GM21619 (cell line): ENCODE measurements at regions not wholly inside any gene's neighbourhood (a gene's known extent, or its start where the extent isn't known, plus 50 kb on each side); places are given as distances from the start of the nearest gene placed in this dataset.

Source experiments
- ATAC-seq: cut with Tn5 transposase; IDR thresholded peaks from one replicate; pipeline ENCODE4 v1.9.1; 2021; ENCODE audit not compliant: unreplicated experiment

GRCh38 chr11:97110376-97110775, 720.6 kb downstream of the JRKL start:
- no peak for ATAC-seq

- no peak for ATAC-seq
Measured at GRCh38 chr11:97111559-97111958, 721.7 kb downstream of the JRKL start.

GRCh38 chr11:97118614-97119200, 728.9 kb downstream of the JRKL start:
- ATAC-seq: no peak

GRCh38 chr11:97123237-97123636, 733.4 kb downstream of the JRKL start:
- ATAC-seq: no peak

GRCh38 chr11:97136067-97136466, 746.3 kb downstream of the JRKL start:
- ATAC-seq: no peak

GRCh38 chr11:97140885-97141494, 751.2 kb downstream of the JRKL start:
- no peak for ATAC-seq

GRCh38 chr11:97143463-97143862, 753.6 kb downstream of the JRKL start:
- no peak for ATAC-seq

- ATAC-seq: no peak
Measured at GRCh38 chr11:97149741-97150140, 759.9 kb downstream of the JRKL start.

- ATAC-seq: no peak
Measured at GRCh38 chr11:97157221-97157740, 767.5 kb downstream of the JRKL start.

- no peak for ATAC-seq
Measured at GRCh38 chr11:97158243-97158642, 768.4 kb downstream of the JRKL start.

GRCh38 chr11:97163631-97164191, 773.9 kb downstream of the JRKL start:
- ATAC-seq: no peak

GRCh38 chr11:97201743-97202612, 812.2 kb downstream of the JRKL start:
- no peak for ATAC-seq

GRCh38 chr11:97202613-97203292, 812.9 kb downstream of the JRKL start:
- no peak for ATAC-seq

GRCh38 chr11:97218011-97218410, 828.2 kb downstream of the JRKL start:
- ATAC-seq: no peak

- no peak for ATAC-seq
Measured at GRCh38 chr11:97223647-97224046, 833.8 kb downstream of the JRKL start.

- no peak for ATAC-seq
Measured at GRCh38 chr11:97224396-97224795, 834.6 kb downstream of the JRKL start.

GRCh38 chr11:97225794-97226193, 836.0 kb downstream of the JRKL start:
- ATAC-seq: no peak

- ATAC-seq: no peak
Measured at GRCh38 chr11:97229936-97230335, 840.1 kb downstream of the JRKL start.

- no peak for ATAC-seq
Measured at GRCh38 chr11:97231231-97231630, 841.4 kb downstream of the JRKL start.

- ATAC-seq: no peak
Measured at GRCh38 chr11:97234016-97234415, 844.2 kb downstream of the JRKL start.

GRCh38 chr11:97237151-97237550, 847.3 kb downstream of the JRKL start:
- no peak for ATAC-seq
